ENCODE measurements at regions not wholly inside any gene's neighbourhood (a gene's known extent, or its start where the extent isn't known, plus 50 kb on each side); places are given as distances from the start of the nearest gene placed in this dataset.

- DNase-seq (ENCODE audit: low read depth, low spot score) (no peak), FAIRE-seq (no peak)
- Histone ChIP-seq H3K36me3 (ENCODE audit: control insufficient read depth in 2 of 2, extremely low read depth in 1 of 2, insufficient read depth in 2 of 2, low read length in 2 of 2) (no peaks in the 10 kb centered on the region), H3K27me3 (ENCODE audit: control insufficient read depth in 2 of 2, insufficient read depth in 2 of 2, low read length in 2 of 2) (no peaks in the 10 kb centered on the region), H3K27ac (ENCODE audit: insufficient read depth, low read depth, low read length) (no peak overlapping the region), H3K9me3 (replicated peaks; ENCODE audit: control insufficient read depth, insufficient read depth, low read length) (peaks cover 8% of the 10 kb centered on the region), H3K4me2 (ENCODE audit: insufficient read depth, low read length) (no peak overlapping the region), H3K4me1 (ENCODE audit: control insufficient read depth, extremely low read depth, insufficient read depth, low read length) (no peaks in the 10 kb centered on the region), H3K79me2 (ENCODE audit: control insufficient read depth, insufficient read depth, low read length) (no peaks in the 10 kb centered on the region), H4K20me1 (replicated peaks; ENCODE audit: control insufficient read depth, extremely low read depth, insufficient read depth, low read length) (no peaks in the 10 kb centered on the region), H2AFZ (ENCODE audit: low read depth, low read length) (no peak overlapping the region), H3K9ac (replicated peaks; ENCODE audit: extremely low read depth, insufficient read depth, low read length) (no peak overlapping the region), H3K9me1 (replicated peaks; ENCODE audit: control insufficient read depth, extremely low read depth, insufficient read depth, low read length) (no peaks in the 10 kb centered on the region), H3K4me3 (replicated peaks in 1 of 3; ENCODE audit: insufficient read depth in 1 of 3, low read depth in 1 of 3, low read length in 3 of 3) (no peak overlapping the region)
- dilution Hi-C loops (cut with MboI; ENCODE audit: extremely low pct_ligation_motif_present, low sequenced_read_pairs): no loop called here
- ChIA-PET POLR2A (no interaction called here), CTCF (no interaction called here)
- intact Hi-C loops (cut with micrococcal nuclease): no loop called here
- TF ChIP-seq JUN (IDR thresholded peaks at IDR 0.05; ENCODE audit: borderline replicate concordance, insufficient read depth, insufficient read length, low read depth) (no peak), POLR2A (IDR thresholded peaks at IDR 0.05; ENCODE audit: low read depth, low read length) (no peak), EZH2 (IDR thresholded peaks at IDR 0.05; ENCODE audit: borderline replicate concordance, low read depth, low read length, severe bottlenecking) (no peak), POLR2AphosphoS5 (IDR thresholded peaks at IDR 0.05; ENCODE audit: insufficient read depth, low read depth, low read length) (no peak), GATA2 (IDR thresholded peaks at IDR 0.05; ENCODE audit: insufficient read depth, insufficient read length, low read depth, low read length) (no peak), FOS (IDR thresholded peaks at IDR 0.05; ENCODE audit: borderline replicate concordance, insufficient read depth, low read length) (no peak), MYC (IDR thresholded peaks at IDR 0.05; ENCODE audit: low read depth, low read length) (no peak), MAX (IDR thresholded peaks at IDR 0.05; ENCODE audit: insufficient read depth, insufficient read length) (no peak)
- TF ChIP-seq, protein P1, sequence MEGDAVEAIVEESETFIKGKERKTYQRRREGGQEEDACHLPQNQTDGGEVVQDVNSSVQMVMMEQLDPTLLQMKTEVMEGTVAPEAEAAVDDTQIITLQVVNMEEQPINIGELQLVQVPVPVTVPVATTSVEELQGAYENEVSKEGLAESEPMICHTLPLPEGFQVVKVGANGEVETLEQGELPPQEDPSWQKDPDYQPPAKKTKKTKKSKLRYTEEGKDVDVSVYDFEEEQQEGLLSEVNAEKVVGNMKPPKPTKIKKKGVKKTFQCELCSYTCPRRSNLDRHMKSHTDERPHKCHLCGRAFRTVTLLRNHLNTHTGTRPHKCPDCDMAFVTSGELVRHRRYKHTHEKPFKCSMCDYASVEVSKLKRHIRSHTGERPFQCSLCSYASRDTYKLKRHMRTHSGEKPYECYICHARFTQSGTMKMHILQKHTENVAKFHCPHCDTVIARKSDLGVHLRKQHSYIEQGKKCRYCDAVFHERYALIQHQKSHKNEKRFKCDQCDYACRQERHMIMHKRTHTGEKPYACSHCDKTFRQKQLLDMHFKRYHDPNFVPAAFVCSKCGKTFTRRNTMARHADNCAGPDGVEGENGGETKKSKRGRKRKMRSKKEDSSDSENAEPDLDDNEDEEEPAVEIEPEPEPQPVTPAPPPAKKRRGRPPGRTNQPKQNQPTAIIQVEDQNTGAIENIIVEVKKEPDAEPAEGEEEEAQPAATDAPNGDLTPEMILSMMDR (IDR thresholded peaks at IDR 0.05; ENCODE audit: extremely low read depth in 1 of 2, insufficient read depth in 1 of 2, low read depth in 1 of 2, low read length in 2 of 2): no peak
- BruUV-seq (replicated peaks): no TSS peak
Measured at GRCh38 chr5:4271193-4271592, 675.6 kb downstream of the IRX1 start.
